ENCODE measurements at regions not wholly inside any gene's neighbourhood (a gene's known extent, or its start where the extent isn't known, plus 50 kb on each side); places are given as distances from the start of the nearest gene placed in this dataset.
A peak's percentile ranks its signal among the peaks of the same experiment; 100 is the strongest.

DNA sequence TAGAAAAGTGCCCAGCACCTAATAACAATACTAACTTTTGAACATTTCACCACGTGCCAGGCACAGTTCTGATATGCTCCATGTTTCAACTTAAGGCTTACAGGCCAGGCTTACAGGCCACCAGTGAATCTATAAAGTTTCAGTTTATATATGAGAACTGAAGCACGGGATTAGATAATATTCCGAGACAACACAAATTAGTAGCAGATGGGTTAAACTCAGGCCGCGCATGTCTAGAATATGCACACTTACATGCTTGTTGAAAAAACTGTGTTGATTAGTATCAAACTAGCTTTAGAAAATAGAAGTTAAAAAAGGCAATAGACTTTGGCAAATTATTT, 587.9 kb downstream of the MTRR start:
- TF ChIP-seq, protein P1, sequence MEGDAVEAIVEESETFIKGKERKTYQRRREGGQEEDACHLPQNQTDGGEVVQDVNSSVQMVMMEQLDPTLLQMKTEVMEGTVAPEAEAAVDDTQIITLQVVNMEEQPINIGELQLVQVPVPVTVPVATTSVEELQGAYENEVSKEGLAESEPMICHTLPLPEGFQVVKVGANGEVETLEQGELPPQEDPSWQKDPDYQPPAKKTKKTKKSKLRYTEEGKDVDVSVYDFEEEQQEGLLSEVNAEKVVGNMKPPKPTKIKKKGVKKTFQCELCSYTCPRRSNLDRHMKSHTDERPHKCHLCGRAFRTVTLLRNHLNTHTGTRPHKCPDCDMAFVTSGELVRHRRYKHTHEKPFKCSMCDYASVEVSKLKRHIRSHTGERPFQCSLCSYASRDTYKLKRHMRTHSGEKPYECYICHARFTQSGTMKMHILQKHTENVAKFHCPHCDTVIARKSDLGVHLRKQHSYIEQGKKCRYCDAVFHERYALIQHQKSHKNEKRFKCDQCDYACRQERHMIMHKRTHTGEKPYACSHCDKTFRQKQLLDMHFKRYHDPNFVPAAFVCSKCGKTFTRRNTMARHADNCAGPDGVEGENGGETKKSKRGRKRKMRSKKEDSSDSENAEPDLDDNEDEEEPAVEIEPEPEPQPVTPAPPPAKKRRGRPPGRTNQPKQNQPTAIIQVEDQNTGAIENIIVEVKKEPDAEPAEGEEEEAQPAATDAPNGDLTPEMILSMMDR (IDR thresholded peaks at IDR 0.05), result no peak
- intact Hi-C loops (cut with DNase I; ENCODE audit: low total_unique reads), result no loop called here
- 29 to 49% methylated on average over 5 of the region's 5 CpGs for WGBS, 2 donors
- no peak for DNase-seq (ENCODE audit: low spot score in 2 of 2)
- no peak overlapping the region for H3K4me3 ChIP-seq (ENCODE audit: low read depth, poor library complexity, severe bottlenecking)

DNA sequence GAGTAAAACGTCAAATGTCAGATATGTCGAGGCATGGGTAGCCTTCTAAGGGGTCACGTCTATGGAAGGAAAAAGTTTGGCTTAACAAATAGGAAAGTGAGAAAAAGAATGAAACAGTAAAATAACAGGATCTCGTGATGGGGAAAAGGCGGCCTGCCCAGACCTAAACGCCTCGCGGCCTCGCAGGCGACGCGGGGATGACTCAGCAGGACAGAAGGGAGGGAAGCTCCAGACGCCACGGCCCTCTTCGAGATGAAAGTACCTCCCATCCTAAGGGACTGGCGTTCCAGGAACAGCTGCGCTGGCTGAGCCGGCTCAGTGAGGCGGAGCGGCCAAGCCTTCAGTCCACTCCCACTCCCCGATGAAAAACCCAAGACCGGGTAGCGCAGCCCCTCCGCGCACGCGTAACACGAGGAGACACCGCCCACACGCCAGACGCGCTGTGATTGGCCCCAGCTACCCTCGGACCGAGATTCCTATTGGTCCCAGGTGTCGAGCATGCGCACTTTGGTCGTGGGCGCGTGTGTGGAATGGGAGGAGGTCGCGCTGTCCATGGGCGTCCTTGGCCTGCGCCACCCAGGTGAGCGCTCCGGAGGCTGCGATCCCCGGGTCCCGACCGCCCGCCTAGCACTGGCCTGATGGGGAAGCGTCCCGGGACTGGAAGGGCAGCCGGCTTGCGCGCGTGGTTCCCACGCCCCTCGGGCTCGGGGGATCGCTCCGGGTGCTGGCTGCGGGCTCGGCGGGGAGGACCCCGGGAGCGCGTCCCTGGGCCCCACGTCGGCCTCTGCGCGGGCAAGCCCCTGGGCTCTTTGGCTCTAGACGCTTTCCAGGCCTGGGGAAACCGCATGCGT, 588.5 kb downstream of the MTRR start:
- TF ChIP-seq, protein P1 (IDR thresholded peaks at IDR 0.05), result no peak
- no peak for TF ChIP-seq POLR2A (IDR thresholded peaks at IDR 0.05)
- WGBS, 2 donors, result 35 to 41% methylated on average over 51 to 72 of the region's 74 CpGs
- peak overlapping the region; percentile 62 for H3K4me3 ChIP-seq (ENCODE audit: low read depth, poor library complexity, severe bottlenecking)
- peak; percentile 92 to 96 for DNase-seq (ENCODE audit: low spot score in 2 of 2)
- intact Hi-C loops (cut with DNase I; ENCODE audit: low total_unique reads), result no loop called here

DNA sequence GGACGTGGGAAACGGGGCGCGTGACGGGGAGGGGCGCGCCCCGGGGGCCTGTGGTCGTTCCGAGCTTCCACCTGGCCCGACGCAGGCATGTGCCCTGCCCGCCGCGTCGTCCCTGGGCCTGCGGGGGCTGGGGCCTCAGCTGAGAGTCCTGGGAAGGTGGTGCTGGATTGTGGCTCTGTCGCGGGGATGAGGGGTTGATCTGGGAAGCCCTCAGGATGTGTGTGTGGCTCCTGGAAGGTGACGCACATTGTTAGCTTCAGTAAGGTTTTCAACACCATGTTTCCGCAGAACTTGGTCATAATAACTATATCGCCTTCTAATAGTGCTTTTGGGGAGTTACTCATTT, 589.1 kb downstream of the MTRR start:
- 40 to 41% methylated on average over 5 to 21 of the region's 22 CpGs for WGBS, 2 donors
- no peak for DNase-seq (ENCODE audit: low spot score in 2 of 2)
- intact Hi-C loops (cut with DNase I; ENCODE audit: low total_unique reads), result no loop called here

DNA sequence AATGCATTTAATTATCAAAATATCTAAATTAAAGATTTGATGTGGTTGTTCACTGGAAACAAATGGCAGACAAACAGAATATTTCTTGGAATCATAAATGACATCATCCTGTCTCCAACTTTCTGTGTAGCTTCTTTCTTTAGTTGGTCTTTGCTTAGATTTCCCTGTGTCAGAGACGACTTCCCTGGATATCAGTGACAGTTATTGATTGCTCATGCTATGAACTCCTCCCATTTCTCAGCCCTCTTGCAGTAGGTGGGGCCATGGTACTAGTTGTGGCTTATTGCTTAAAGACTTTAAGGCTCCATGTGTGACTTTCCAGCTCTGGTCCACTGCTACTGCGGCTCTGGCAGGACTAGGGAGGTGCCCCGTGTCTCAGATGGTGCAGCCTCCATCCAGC, 592.6 kb downstream of the MTRR start:
- no peak overlapping the region for H3K4me3 ChIP-seq (ENCODE audit: low read depth, poor library complexity, severe bottlenecking)
- TF ChIP-seq POLR2A (IDR thresholded peaks at IDR 0.05), result no peak
- TF ChIP-seq, protein P1 (IDR thresholded peaks at IDR 0.05), result no peak
- intact Hi-C loops (cut with DNase I; ENCODE audit: low total_unique reads), result no loop called here
- WGBS, 2 donors, result 51 to 56% methylated on average over 3 of the region's 3 CpGs
- DNase-seq (ENCODE audit: low spot score in 2 of 2), result no peak

More for the DNA sequence above, 589.1 kb downstream of the MTRR start:
- H3K4me3 ChIP-seq (ENCODE audit: low read depth, poor library complexity, severe bottlenecking), result peak overlapping the region; percentile 62
- TF ChIP-seq POLR2A (IDR thresholded peaks at IDR 0.05), result no peak
- TF ChIP-seq, protein P1 (IDR thresholded peaks at IDR 0.05), result no peak

DNA sequence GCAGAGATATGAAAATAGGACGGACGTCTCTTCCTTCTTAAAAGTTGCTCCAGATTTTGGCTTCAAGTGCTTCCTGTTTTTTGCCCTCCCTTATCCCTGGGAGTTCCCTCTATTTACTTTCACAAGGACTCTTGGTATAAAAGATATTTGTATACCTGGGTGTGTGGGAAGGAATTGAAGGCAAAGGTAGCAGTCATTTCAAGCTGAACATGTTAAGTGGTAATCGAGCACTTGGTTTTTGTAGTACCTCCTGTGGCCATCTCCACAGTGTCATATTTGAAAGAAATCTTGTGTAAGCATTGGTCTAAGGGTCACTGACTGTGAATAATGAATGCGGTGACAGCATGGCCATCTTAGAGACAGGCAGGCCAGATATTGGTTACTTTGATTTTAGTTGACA, 593.6 kb downstream of the MTRR start:
- H3K4me3 ChIP-seq (ENCODE audit: low read depth, poor library complexity, severe bottlenecking), result no peak overlapping the region
- no peak for TF ChIP-seq POLR2A (IDR thresholded peaks at IDR 0.05)
- WGBS, 2 donors, result 67 to 71% methylated on average over 4 of the region's 4 CpGs
- DNase-seq (ENCODE audit: low spot score in 2 of 2), result no peak
- intact Hi-C loops (cut with DNase I; ENCODE audit: low total_unique reads), result no loop called here

DNA sequence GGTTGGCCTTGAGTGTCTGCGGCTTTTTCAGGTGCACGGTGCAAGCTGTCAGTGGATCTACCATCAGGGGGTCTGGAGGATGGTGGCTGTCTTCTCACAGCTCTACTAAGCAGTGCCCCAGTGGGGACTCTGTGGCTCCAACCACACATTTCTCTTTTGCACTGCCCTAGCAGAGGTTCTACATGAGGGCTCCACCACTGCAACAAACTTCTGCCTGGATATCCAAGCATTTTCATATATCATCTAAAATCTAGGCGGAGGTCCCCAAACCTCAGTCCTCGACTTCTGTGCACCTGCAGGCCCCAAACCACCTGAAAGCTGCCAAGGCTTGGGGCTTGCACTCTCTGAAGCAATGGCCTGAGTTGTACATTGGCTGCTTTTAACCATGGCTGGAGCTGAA, 601.5 kb downstream of the MTRR start:
- no peak for TF ChIP-seq POLR2A (IDR thresholded peaks at IDR 0.05)
- TF ChIP-seq, protein P1 (IDR thresholded peaks at IDR 0.05), result no peak
- no peak for DNase-seq (ENCODE audit: low spot score in 2 of 2)
- intact Hi-C loops (cut with DNase I; ENCODE audit: low total_unique reads), result no loop called here
- no peak overlapping the region for H3K4me3 ChIP-seq (ENCODE audit: low read depth, poor library complexity, severe bottlenecking)
- WGBS, 2 donors, result 92 to 93% methylated on average over 4 of the region's 4 CpGs

Measured in lower leg skin (tissue), 4 donors.